H1 (cell line): ENCODE measurements at regions not wholly inside any gene's neighbourhood (a gene's known extent, or its start where the extent isn't known, plus 50 kb on each side); places are given as distances from the start of the nearest gene placed in this dataset.

Experiments used
- CTCF ChIA-PET: fragments of 300-600 bp; sonication (Branson Sonifier 250); formaldehyde crosslinking; loops from one replicate; lab custom pipeline; 2021; ENCODE audit not compliant: partially characterized antibody; lab: Charles Lee
- POLR2A ChIA-PET: fragments of 300-600 bp; sonication (Branson Sonifier 250); formaldehyde crosslinking; loops from one replicate; lab custom pipeline; 2021; ENCODE audit warnings: inconsistent platforms; ENCODE audit not compliant: partially characterized antibody; lab: Charles Lee
- DNase-seq, 2 experiments: peaks; one replicate each; pipeline versions ENCODE4 v3.0.0 to v3.0.0-alpha.2; 2010 to 2022; ENCODE audit warnings: low spot score in 2 of 2, low read depth in 1 of 2, mixed read lengths in 1 of 2
- FAIRE-seq: peaks from 2 replicates; lab custom pipeline; 2011; peaks lifted over from hg19 to GRCh38; lab: Jason Lieb, UNC
- H2AFZ ChIP-seq: 2 replicates; pipeline ENCODE4 v1.8.1; 2012; ENCODE audit warnings: low read length, inconsistent platforms
- H2AK5ac ChIP-seq: 2 replicates; pipeline ENCODE4 v1.6.1; 2013; ENCODE audit warnings: low read depth, low read length
- H2BK120ac ChIP-seq: replicated peaks from 2 replicates; pipeline ENCODE3; 2013; ENCODE audit warnings: low read depth, low read length, inconsistent platforms
- H2BK12ac ChIP-seq: 2 replicates; pipeline ENCODE4 v1.6.1; 2013; ENCODE audit warnings: low read depth, low read length
- H2BK15ac ChIP-seq: 2 replicates; pipeline ENCODE4 v1.6.1; 2013; ENCODE audit warnings: low read length
- H2BK20ac ChIP-seq: 2 replicates; pipeline ENCODE4 v1.6.1; 2013; ENCODE audit warnings: low read length
- H2BK5ac ChIP-seq: 2 replicates; pipeline ENCODE4 v1.6.1; 2013; ENCODE audit warnings: low read depth, low read length
- H3K14ac ChIP-seq: 2 replicates; pipeline ENCODE4 v1.6.1; 2013; ENCODE audit warnings: inconsistent platforms; ENCODE audit not compliant: insufficient read length
- H3K18ac ChIP-seq: 2 replicates; pipeline ENCODE4 v1.6.1; 2013; ENCODE audit warnings: low read length; ENCODE audit errors: extremely low read depth
- H3K23ac ChIP-seq: 2 replicates; pipeline ENCODE4 v1.6.1; 2013; ENCODE audit warnings: inconsistent platforms; ENCODE audit not compliant: insufficient read length
- H3K23me2 ChIP-seq: 2 replicates; pipeline ENCODE4 v1.6.1; 2013; ENCODE audit warnings: low read depth, low read length
- H3K27ac ChIP-seq: 2 replicates; pipeline ENCODE4 v1.6.1; 2011; ENCODE audit warnings: low read depth, low read length, inconsistent platforms
- H3K27me3 ChIP-seq, 4 experiments: replicated peaks in 1 of 4; 1 replicate in 1 of 4; 2 replicates in 3 of 4; pipeline versions ENCODE4 v1.6.1 to v1.8.1; 2011 to 2013; ENCODE audit warnings: low read length in 3 of 4, mild to moderate bottlenecking in 3 of 4, inconsistent platforms in 2 of 4, mixed read lengths in 2 of 4, moderate library complexity in 1 of 4; ENCODE audit not compliant: control insufficient read depth in 3 of 4, insufficient read depth in 3 of 4; ENCODE audit errors: extremely low read depth in 1 of 4
- H3K36me3 ChIP-seq, 4 experiments: 2 replicates each; pipeline versions ENCODE4 v1.6.1 to v1.8.1; 2011 to 2013; ENCODE audit warnings: mild to moderate bottlenecking in 4 of 4, low read length in 3 of 4, moderate library complexity in 2 of 4, control low read depth in 1 of 4, inconsistent platforms in 1 of 4; ENCODE audit not compliant: insufficient read depth in 4 of 4, control insufficient read depth in 2 of 4
- H3K4ac ChIP-seq: replicated peaks from 2 replicates; pipeline ENCODE3; 2013; ENCODE audit warnings: low read length, low read depth, mixed read lengths, inconsistent platforms; ENCODE audit not compliant: insufficient read length
- H3K4me1 ChIP-seq, 4 experiments: replicated peaks in 1 of 4; 1 replicate in 1 of 4; 2 replicates in 3 of 4; pipeline versions ENCODE4 v1.6.1 to v1.8.1; 2011 to 2013; ENCODE audit warnings: low read length in 3 of 4, inconsistent platforms in 2 of 4, mixed read lengths in 1 of 4; ENCODE audit not compliant: insufficient read depth in 4 of 4, control insufficient read depth in 3 of 4
- H3K4me2 ChIP-seq, 2 experiments: 2 replicates each; pipeline versions ENCODE4 v1.6.1 to v1.8.1; 2011 to 2013; ENCODE audit warnings: low read depth in 2 of 2, low read length in 2 of 2, control low read depth in 1 of 2, inconsistent platforms in 1 of 2, mild to moderate bottlenecking in 1 of 2; ENCODE audit not compliant: insufficient read depth in 1 of 2
- H3K4me3 ChIP-seq, 4 experiments: fragments of 200-600, 300-600 bp in 1 of 4; sonication (generic), shearing (Covaris generic), sonication (Bioruptor Twin) in 1 of 4; 2 replicates each; pipeline versions ENCODE4 v1.5.1 to v1.8.1; 2011 to 2016; ENCODE audit warnings: low read length in 4 of 4, low read depth in 3 of 4, control low read depth in 2 of 4, inconsistent platforms in 2 of 4, mild to moderate bottlenecking in 2 of 4, mixed read lengths in 1 of 4, moderate library complexity in 1 of 4; ENCODE audit not compliant: insufficient read depth in 2 of 4; ENCODE audit errors: extremely low read depth in 1 of 4
- H3K56ac ChIP-seq: replicated peaks from 2 replicates; pipeline ENCODE3; 2013; ENCODE audit warnings: low read depth, mild to moderate bottlenecking, mixed read lengths, low read length, inconsistent platforms; ENCODE audit not compliant: insufficient read length
- H3K79me1 ChIP-seq: 2 replicates; pipeline ENCODE4 v1.6.1; 2013; ENCODE audit warnings: low read depth, low read length, control low read depth
- H3K79me2 ChIP-seq, 2 experiments: 2 replicates each; pipeline versions ENCODE4 v1.6.1 to v1.8.1; 2012 to 2013; ENCODE audit warnings: low read length in 2 of 2, mild to moderate bottlenecking in 2 of 2, inconsistent platforms in 1 of 2; ENCODE audit not compliant: insufficient read depth in 2 of 2, control insufficient read depth in 1 of 2
- H3K9ac ChIP-seq, 4 experiments: replicated peaks in 1 of 4; 1 replicate in 1 of 4; 2 replicates in 3 of 4; pipeline versions ENCODE4 v1.6.1 to v1.8.1; 2011 to 2013; ENCODE audit warnings: low read depth in 3 of 4, low read length in 3 of 4, control low read depth in 2 of 4, mild to moderate bottlenecking in 2 of 4, moderate library complexity in 2 of 4, inconsistent platforms in 1 of 4; ENCODE audit errors: extremely low read depth in 1 of 4
- H3K9me3 ChIP-seq, 2 experiments: 2 replicates each; pipeline versions ENCODE4 v1.6.1 to v1.8.1; 2012 to 2013; ENCODE audit warnings: mild to moderate bottlenecking in 2 of 2, moderate library complexity in 2 of 2, control low read depth in 1 of 2, inconsistent platforms in 1 of 2, low read depth in 1 of 2, low read length in 1 of 2, mixed read lengths in 1 of 2; ENCODE audit not compliant: insufficient read depth in 2 of 2
- H4K20me1 ChIP-seq, 2 experiments: replicated peaks in 1 of 2; 2 replicates each; pipeline versions ENCODE3 to v1.8.1; 2011 to 2013; ENCODE audit warnings: inconsistent platforms in 2 of 2, low read length in 2 of 2, mild to moderate bottlenecking in 1 of 2; ENCODE audit not compliant: insufficient read depth in 2 of 2, control insufficient read depth in 1 of 2
- H4K5ac ChIP-seq: 2 replicates; pipeline ENCODE4 v1.6.1; 2013; ENCODE audit warnings: low read length, low read depth, mixed read lengths, inconsistent platforms; ENCODE audit not compliant: insufficient read length
- H4K8ac ChIP-seq: 2 replicates; pipeline ENCODE4 v1.8.0; 2013; ENCODE audit warnings: mild to moderate bottlenecking, moderate library complexity, low read length, inconsistent platforms; ENCODE audit not compliant: insufficient read depth; ENCODE audit errors: extremely low read depth
- H4K91ac ChIP-seq: replicated peaks from 2 replicates; pipeline ENCODE3; 2013; ENCODE audit warnings: low read length, mixed read lengths, inconsistent platforms; ENCODE audit not compliant: insufficient read length
- BCL11A ChIP-seq, 2 experiments: IDR thresholded peaks; one replicate each; pipeline ENCODE4 v1.6.1; 2011; ENCODE audit warnings: low read depth in 2 of 2, low read length in 2 of 2, mild to moderate bottlenecking in 2 of 2
- NANOG ChIP-seq: IDR thresholded peaks from 2 replicates; pipeline ENCODE4 v1.6.1; 2011; ENCODE audit warnings: low read length, low read depth, mild to moderate bottlenecking, inconsistent platforms; ENCODE audit not compliant: insufficient read depth, poor library complexity, severe bottlenecking
- POLR2A ChIP-seq, 2 experiments: IDR thresholded peaks; 1 replicate in 1 of 2; 2 replicates in 1 of 2; pipeline ENCODE4 v1.6.1; 2011; ENCODE audit warnings: low read depth in 2 of 2, low read length in 2 of 2, mild to moderate bottlenecking in 2 of 2; ENCODE audit errors: control extremely low read depth in 1 of 2
- POLR2AphosphoS5 ChIP-seq: IDR thresholded peaks from 2 replicates; pipeline ENCODE4 v1.6.1; 2011; ENCODE audit warnings: low read depth, low read length
- RAD21 ChIP-seq, 2 experiments: IDR thresholded peaks in 1 of 2; conservative IDR thresholded peaks in 1 of 2; 2 replicates each; pipeline ENCODE4 v1.6.1; 2011; ENCODE audit warnings: low read depth in 2 of 2, low read length in 2 of 2, improper control_type of control experiment in 1 of 2, inconsistent platforms in 1 of 2, mild to moderate bottlenecking in 1 of 2, moderate library complexity in 1 of 2
- RNF2 ChIP-seq: fragments of 200-900, 300-1000 bp; sonication (generic); IDR thresholded peaks from 2 replicates; pipeline ENCODE4 v1.7.1; 2016; ENCODE audit warnings: borderline replicate concordance, low read depth, mild to moderate bottlenecking, antibody characterized with exemption, low read length; ENCODE audit not compliant: poor library complexity, severe bottlenecking; ENCODE audit errors: missing control alignments
- RXRA ChIP-seq: IDR thresholded peaks from 2 replicates; pipeline ENCODE4 v1.6.1; 2011; ENCODE audit warnings: low read depth, mild to moderate bottlenecking, low read length, moderate library complexity; ENCODE audit not compliant: insufficient read depth
- TCF12 ChIP-seq: IDR thresholded peaks from 2 replicates; pipeline ENCODE4 v1.6.1; 2011; ENCODE audit warnings: low read depth, mild to moderate bottlenecking, low read length
- WGBS, 2 experiments: shearing (Covaris generic) in 1 of 2; methylation state at CpG; one replicate each; pipeline versions ENCODE4 v1.1.6 to v1.1.7; 2013 to 2015; ENCODE audit warnings: low lambda C conversion rate in 2 of 2, mixed read lengths in 2 of 2, inconsistent platforms in 1 of 2, low coverage in 1 of 2, missing lambda C conversion rate in 1 of 2; ENCODE audit not compliant: insufficient replicate concordance in 2 of 2, insufficient coverage in 1 of 2, insufficient read length in 1 of 2; ENCODE audit errors: extremely low coverage in 1 of 2, missing lambda C conversion rate in 1 of 2; 5-methylcytosine and 5-hydroxymethylcytosine counted together

GRCh38 chr6:101013612-101014195 is 132.6 kb upstream of the ASCC3 start:
- Histone ChIP-seq H4K8ac (no peak overlapping the region), H2BK5ac (no peak overlapping the region), H3K79me1 (no peaks in the 10 kb centered on the region), H2AFZ (no peak overlapping the region), H3K9me3 (no peaks in the 10 kb centered on the region), H3K4me3 (no peak overlapping the region), H3K27me3 (no peaks in the 10 kb centered on the region), H4K5ac (no peak overlapping the region), H2BK15ac (no peak overlapping the region), H2BK12ac (no peak overlapping the region), H3K9ac (no peak overlapping the region), H2BK20ac (no peak overlapping the region), H4K20me1 (no peaks in the 10 kb centered on the region), H3K56ac (no peak overlapping the region), H3K79me2 (no peaks in the 10 kb centered on the region), H2BK120ac (no peak overlapping the region), H3K18ac (no peak overlapping the region), H3K36me3 (no peaks in the 10 kb centered on the region), H3K14ac (no peak overlapping the region), H3K27ac (no peak overlapping the region), H3K4me1 (no peaks in the 10 kb centered on the region), H3K4me2 (no peak overlapping the region), H2AK5ac (no peak overlapping the region), H3K23ac (no peak overlapping the region), H3K23me2 (no peaks in the 10 kb centered on the region), H4K91ac (no peak overlapping the region), H3K4ac (no peak overlapping the region)
- ChIA-PET CTCF (no interaction called here), POLR2A (no interaction called here)
- TF ChIP-seq NANOG (no peak), TCF12 (no peak), POLR2A (IDR thresholded peaks at IDR 0.05; ENCODE audit: control extremely low read depth in 1 of 2, low read depth in 2 of 2, low read length in 2 of 2) (no peak), POLR2AphosphoS5 (no peak), RXRA (no peak), RAD21 (IDR thresholded peaks at IDR 0.05 in 1 of 2, conservative IDR thresholded peaks at IDR 0.05 in 1 of 2; ENCODE audit: low read depth in 2 of 2, low read length in 2 of 2) (no peak), RNF2 (no peak), BCL11A (IDR thresholded peaks at IDR 0.05; ENCODE audit: low read depth in 2 of 2, low read length in 2 of 2) (no peak)
- 91% methylated on average over 2 of the region's 2 CpGs; no CpG with 5 or more reads in 1 of the 2 experiments for WGBS, 2 experiments
- no peak for DNase-seq
- no peak for FAIRE-seq
